Left renal cortex interstitium (tissue), 4 donors: ENCODE measurements at regions not wholly inside any gene's neighbourhood (a gene's known extent, or its start where the extent isn't known, plus 50 kb on each side); places are given as distances from the start of the nearest gene placed in this dataset.

ENCODE experiments used
- DNase-seq, 4 donors: peaks; one replicate each; pipeline ENCODE4 v3.0.0-alpha.2; 2013; ENCODE audit warnings: low read depth in 4 of 4, low spot score in 2 of 4, missing footprints in 1 of 4

DNA sequence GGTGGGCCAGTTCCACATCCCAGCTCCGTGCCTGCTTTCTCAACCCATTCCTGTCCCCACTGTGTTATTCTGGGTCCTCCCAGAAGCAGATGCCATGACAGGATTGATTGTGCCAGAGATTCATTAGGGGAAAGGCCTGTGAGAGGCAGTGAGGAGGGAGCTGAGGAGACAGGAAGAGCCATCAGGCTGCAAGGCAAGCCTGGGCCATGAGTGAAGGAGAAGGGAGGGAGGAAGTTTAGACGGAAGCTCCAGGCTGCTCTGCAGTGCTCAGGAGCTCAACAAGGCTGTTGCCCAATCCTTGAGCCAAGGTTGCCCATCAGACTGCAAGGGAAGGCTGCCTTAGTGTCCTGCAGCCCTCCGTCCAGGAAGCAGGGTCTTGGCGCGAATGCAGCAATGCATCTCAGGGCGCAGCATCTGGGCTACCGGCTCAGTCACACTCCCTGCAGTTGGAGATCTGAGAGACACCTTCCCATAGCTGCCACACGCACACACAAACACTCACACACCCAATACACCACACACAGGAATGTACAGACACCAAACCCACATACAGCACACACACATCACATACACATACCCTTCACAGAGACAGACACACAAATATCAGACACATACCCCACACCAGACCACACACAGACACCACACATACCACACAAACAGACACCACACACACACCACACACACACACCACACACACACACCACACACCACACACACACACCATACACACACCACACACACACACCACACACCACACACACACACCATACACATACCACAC lies 139.5 kb upstream of the NDUFV2 start:
- DNase-seq, result no peak

GRCh38 chr18:8963876-8964275 lies 138.6 kb upstream of the NDUFV2 start:
- no peak for DNase-seq

- DNase-seq, result no peak
Observed at GRCh38 chr18:8965398-8965797, 137.1 kb upstream of the NDUFV2 start.

DNA sequence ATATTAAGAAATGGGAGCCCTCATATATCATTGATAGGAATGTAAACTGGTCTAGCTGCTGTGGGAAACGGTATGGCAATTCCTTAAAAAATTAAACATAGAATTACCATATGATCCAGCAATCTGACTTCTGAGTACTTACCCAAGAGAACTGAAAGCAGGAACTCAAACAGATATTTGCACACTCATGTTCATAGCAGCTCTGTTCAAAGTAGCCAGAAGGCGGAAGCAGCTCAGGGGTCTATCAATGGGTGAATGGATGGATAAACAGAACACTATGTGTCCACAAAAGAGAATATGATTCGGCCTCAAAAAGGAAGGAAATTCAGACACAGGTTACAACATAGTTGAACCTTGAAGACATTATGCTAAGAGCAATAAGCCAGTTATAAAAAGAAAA lies 135.7 kb upstream of the NDUFV2 start:
- no peak for DNase-seq

DNA sequence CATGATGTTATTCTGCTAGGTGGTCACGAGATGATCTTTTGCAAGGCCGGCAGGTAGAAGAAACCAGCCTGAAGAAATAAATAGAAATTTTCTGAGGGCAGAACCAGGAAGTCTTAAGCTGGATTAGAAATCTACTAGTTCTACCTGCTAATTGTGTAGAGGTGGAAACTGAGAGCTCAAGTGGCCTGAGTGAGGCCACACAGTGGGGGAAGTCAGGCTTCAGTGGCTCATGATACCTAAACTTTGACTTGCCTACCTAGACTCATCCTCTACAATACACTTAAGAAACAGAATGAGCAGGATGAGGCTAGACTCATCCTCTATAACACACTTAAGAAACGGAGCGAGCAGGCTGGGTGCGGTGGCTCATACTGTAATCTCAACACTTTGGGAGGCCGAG lies 134.9 kb upstream of the NDUFV2 start:
- no peak for DNase-seq

GRCh38 chr18:8969639-8970390 lies 132.7 kb upstream of the NDUFV2 start:
- DNase-seq, result no peak

DNA sequence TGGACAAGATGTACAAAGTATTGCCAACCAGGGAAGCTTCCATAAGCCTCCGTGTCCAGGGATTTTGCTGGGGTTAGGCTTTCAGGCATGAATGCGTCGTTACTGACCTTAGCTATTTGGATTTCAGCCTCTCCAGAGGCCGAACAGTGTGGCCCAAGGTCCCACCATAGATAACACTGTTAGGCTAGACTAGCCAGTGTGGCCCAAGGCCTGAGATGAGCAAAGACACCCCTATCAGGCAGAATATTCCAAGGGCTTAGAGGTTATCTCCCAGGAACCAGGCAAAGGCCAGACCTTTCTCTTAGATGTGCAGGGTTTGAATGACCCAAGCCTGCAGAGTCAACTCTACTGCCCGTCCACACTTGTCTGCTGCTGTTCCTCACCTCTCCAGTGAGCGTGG lies 131.7 kb upstream of the NDUFV2 start:
- no peak for DNase-seq

GRCh38 chr18:8972116-8972515 lies 130.4 kb upstream of the NDUFV2 start:
- no peak for DNase-seq

GRCh38 chr18:8974279-8974678 lies 128.2 kb upstream of the NDUFV2 start:
- DNase-seq, result no peak

GRCh38 chr18:8974696-8975095 lies 127.8 kb upstream of the NDUFV2 start:
- DNase-seq, result no peak

DNA sequence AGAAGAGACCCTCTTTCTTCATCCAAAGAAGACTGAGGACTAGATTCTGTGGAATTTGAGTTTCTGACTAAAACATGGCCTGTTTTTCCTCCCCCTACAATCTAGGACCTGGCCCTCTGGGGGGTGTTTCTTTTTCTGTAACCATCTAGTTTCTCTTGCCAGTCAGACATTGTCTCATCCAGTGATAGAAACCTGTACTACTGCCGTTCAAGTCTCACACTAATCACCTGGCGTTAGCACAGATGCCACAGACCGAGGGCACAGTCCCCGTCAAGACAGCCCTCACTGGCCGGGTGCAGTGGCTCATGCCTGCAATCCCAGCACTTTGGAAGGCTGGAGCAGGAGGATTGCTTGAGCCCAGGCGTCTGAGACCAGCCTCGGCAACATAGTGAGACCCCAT lies 126.9 kb upstream of the NDUFV2 start:
- no peak for DNase-seq

- no peak for DNase-seq
Observed at GRCh38 chr18:8976606-8977005, 125.9 kb upstream of the NDUFV2 start.

- DNase-seq, result no peak
Observed at GRCh38 chr18:8977166-8977565, 125.3 kb upstream of the NDUFV2 start.

DNA sequence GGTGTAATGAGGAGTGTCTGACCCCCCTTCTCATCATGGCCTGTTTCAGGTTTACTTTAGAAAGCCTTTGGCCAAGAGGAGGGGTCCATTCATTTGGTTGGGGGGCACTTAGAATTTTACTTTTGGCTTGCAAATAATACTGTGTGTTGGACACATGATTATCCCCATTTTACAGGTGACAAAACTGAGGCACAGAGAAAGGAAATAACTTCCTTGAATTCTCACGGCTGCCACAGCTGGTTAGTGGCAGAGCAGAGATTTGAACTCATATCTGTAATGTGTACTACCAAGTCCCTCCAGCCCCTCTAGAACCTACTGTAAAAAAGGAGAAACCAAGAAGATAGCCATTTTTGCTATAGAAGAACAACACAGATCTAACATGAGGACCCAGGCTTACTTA lies 124.8 kb upstream of the NDUFV2 start:
- no peak for DNase-seq

GRCh38 chr18:8978394-8978793 lies 124.1 kb upstream of the NDUFV2 start:
- DNase-seq, result no peak

- DNase-seq, result no peak
Observed at GRCh38 chr18:8979258-8979988, 123.1 kb upstream of the NDUFV2 start.

- DNase-seq, result no peak
Observed at GRCh38 chr18:8980496-8980895, 122.0 kb upstream of the NDUFV2 start.

GRCh38 chr18:8980918-8981317 lies 121.6 kb upstream of the NDUFV2 start:
- DNase-seq, result no peak

DNA sequence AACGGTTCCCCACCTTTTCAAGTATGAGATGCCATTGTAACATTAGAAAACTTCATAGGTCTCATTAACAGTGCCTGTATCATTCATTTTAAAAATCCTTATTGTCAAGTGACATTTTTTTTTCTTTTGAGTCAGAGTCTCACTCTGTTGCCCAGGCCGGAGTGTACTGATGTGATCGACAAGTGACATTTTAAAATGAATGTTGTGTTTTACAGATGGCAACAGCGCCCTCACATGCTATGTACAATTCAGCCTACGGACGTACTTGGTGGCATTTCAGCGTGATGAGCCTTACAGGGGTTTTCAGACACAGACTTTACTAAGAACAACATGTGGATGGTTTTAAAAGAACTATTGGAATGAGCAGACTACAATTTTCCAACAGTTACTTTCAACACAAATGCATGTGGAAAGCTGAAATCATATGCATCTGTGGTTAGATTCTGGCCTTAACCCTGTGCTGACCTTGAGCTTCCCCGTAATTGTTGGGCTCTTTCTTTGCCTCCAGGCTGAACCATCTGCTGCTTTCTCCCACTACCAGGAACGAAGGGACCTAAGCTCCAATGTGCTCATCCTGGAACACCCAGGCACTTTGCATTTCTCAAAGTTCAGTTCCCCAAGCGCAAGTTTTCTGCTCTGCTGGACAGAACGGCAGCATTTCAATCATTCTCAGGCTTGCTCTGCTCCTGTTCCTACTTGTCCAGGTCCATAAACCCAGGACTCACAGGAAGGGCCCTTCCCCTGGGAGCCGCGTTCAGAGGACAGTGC lies 119.9 kb upstream of the NDUFV2 start:
- no peak for DNase-seq

DNA sequence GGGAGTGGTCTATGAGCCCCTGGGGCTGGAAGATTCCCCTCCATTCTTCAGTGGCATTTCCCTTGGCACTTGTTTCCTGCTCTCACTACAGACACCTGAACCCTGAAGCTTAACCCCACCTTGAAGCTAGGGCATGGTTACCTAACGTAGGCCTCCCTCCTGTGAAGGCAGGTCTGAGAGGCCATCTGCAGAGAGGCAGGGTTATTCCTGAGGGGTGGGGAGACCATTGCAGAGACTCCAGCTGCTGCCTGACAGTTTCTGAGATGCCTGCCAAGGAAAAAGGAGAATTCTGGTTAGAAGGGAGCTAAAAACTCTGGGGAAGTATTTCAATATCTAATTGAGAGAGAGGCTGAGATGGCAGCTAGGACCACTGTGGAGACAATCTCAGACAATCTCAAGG lies 119.3 kb upstream of the NDUFV2 start:
- no peak for DNase-seq
